IPS-15b (cell line): ENCODE measurements at regions not wholly inside any gene's neighbourhood (a gene's known extent, or its start where the extent isn't known, plus 50 kb on each side); places are given as distances from the start of the nearest gene placed in this dataset.

Source experiments
- H3K27me3 ChIP-seq: one replicate; pipeline ENCODE4 v1.6.1; 2013; ENCODE audit warnings: low read length; ENCODE audit not compliant: control insufficient read depth, insufficient read depth
- H3K36me3 ChIP-seq: one replicate; pipeline ENCODE4 v1.6.1; 2013; ENCODE audit warnings: low read length; ENCODE audit not compliant: control insufficient read depth, insufficient read depth
- H3K4me1 ChIP-seq: one replicate; pipeline ENCODE4 v1.6.1; 2013; ENCODE audit warnings: mild to moderate bottlenecking, low read length; ENCODE audit not compliant: control insufficient read depth, insufficient read depth
- H3K4me3 ChIP-seq: one replicate; pipeline ENCODE4 v1.5.1; 2013; ENCODE audit warnings: low read depth, low read length
- H3K9ac ChIP-seq: one replicate; pipeline ENCODE4 v1.6.1; 2013; ENCODE audit warnings: low read depth, mild to moderate bottlenecking, low read length
- H3K9me3 ChIP-seq: one replicate; pipeline ENCODE4 v1.6.1; 2013; ENCODE audit warnings: mild to moderate bottlenecking, low read length; ENCODE audit not compliant: control insufficient read depth, insufficient read depth

DNA sequence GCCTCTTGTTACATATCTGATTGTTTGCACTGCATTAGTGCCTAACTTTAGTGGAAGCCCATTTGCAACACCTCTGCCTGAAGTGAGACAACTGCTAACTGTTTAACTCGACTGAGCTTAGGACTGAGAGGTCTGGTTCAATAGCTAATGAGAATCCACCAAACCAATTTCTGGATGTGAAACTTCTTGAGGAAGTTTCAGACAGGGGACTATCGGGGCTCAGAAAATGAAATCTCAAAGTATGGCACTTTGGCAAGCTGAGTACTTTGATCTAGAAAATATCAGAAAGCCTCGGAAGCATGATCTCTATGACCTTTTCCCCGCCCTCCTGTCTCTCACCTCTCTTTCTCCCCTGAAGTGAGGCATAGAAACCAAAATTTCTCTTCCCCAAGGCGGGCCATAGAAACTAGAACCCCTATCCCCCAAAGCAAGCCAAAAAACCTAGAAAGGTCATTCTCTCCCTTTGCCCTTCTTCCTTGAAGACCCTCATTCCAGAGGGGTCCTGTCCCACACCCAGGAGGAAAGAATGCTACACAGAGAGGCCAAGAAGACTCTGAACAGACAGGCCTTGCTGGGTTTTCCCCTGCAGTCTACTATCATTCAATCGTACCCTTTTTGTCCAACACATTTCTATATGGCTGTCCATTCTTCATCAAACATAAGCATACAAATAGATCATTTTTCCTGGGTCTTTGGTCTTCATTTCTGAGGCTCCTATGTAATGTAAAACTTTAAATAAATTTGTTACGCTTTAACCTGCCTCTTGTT lies 69.6 kb upstream of the CREB1 start:
- Histone ChIP-seq H3K9me3 (no peaks in the 10 kb centered on the region), H3K27me3 (no peaks in the 10 kb centered on the region), H3K4me1 (no peaks in the 10 kb centered on the region), H3K9ac (no peak overlapping the region), H3K36me3 (no peaks in the 10 kb centered on the region), H3K4me3 (no peak overlapping the region)

DNA sequence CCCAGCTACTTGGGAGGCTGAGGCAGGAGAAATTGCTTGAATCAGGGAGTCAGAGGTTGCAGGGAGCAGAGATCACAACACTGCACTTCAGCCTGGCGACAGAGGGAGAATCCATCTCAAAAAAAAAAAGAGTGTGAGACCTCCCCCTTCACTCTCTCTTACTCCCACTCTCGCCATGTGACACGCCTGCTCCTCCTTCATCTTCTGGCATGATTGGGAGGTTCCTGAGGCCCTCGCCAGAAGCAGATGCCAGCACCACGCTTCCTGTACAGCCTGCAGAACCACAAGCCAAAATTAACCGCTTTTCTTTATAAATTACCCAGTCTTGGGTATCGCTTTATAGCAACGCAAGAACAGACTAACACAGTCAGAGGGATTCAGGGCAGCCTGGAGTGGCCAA lies 66.3 kb upstream of the CREB1 start:
- Histone ChIP-seq H3K9me3 (no peaks in the 10 kb centered on the region), H3K36me3 (no peaks in the 10 kb centered on the region), H3K4me3 (no peak overlapping the region), H3K27me3 (no peaks in the 10 kb centered on the region), H3K9ac (no peak overlapping the region), H3K4me1 (no peaks in the 10 kb centered on the region)

DNA sequence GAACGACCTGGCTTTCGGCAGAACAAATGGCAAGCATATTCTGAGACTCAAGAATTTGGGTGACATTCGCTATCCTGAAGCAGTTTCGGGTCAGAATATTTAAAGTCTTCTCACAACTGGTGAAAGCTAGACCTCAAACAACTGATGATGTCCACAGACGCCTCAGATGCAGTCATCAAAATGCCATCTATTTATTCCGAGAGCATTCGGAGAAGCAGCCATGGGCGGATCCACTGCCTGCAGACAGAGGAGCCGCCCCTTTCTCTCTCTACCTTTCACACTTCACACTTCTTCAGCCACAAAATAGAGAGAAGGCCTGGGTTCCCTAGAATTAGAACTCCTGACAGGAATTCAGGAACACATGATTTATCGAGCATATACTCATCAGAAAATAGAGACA lies 65.8 kb upstream of the CREB1 start:
- Histone ChIP-seq H3K9me3 (no peaks in the 10 kb centered on the region), H3K4me1 (no peaks in the 10 kb centered on the region)

DNA sequence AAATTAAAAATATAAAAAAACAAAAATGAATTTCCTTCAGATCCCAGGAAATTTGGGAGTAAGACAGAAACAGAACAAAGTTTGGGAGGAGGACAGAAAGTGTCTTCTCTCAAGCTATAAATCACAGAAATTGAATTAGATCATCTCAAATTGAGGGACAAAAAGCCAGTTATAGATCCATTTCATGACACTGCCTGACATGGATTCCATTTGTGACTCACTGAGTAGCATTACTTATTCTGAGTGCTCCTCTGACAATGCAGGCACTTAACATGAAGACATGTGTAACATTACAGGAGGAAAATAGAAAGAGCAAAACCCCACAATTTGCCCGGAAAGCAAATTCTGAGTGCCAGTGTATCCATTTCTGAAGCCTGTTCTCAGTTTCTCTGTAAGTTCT lies 63.9 kb upstream of the CREB1 start:
- H3K4me1 ChIP-seq: no peaks in the 10 kb centered on the region
- H3K36me3 ChIP-seq: no peaks in the 10 kb centered on the region
- no peak overlapping the region for H3K4me3 ChIP-seq
- H3K9ac ChIP-seq: no peak overlapping the region
- H3K9me3 ChIP-seq: no peaks in the 10 kb centered on the region
- no peaks in the 10 kb centered on the region for H3K27me3 ChIP-seq

More for the DNA sequence above, 65.8 kb upstream of the CREB1 start:
- no peak overlapping the region for H3K9ac ChIP-seq
- H3K27me3 ChIP-seq: no peaks in the 10 kb centered on the region
- no peak overlapping the region for H3K4me3 ChIP-seq
- H3K36me3 ChIP-seq: no peaks in the 10 kb centered on the region

DNA sequence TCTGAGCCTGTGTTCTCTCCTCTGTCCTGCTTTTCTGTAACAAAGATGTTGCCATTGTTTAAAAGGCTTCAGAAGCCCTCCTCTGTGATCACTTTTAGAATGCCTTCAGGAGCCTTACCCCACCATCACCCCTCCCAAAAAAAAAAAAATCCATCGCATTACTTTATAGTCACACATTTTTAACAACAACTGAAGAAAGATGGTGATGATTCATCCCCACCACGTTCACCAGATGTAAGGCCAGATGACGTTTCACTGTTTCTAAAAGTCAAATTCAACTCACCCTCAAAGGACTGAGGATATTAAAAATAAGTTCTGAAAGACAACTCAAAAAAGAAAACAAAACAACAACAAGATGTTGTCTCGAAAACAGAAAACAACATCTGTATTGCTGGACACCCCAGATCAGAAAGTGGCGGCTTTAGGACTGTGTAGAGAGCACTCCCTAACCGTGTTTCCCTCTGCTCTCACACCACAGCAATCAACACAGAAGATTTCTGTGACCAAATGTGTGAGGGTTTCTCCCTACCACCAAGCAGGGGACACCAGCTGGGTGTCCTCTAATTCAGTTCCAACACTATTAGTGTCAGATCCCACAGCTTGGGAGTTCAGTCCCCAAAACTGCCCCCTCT lies 61.9 kb upstream of the CREB1 start:
- no peaks in the 10 kb centered on the region for H3K36me3 ChIP-seq
- H3K9ac ChIP-seq: no peak overlapping the region
- no peaks in the 10 kb centered on the region for H3K9me3 ChIP-seq
- H3K4me3 ChIP-seq: no peak overlapping the region
- peaks cover 3% of the 10 kb centered on the region for H3K4me1 ChIP-seq
- no peaks in the 10 kb centered on the region for H3K27me3 ChIP-seq

DNA sequence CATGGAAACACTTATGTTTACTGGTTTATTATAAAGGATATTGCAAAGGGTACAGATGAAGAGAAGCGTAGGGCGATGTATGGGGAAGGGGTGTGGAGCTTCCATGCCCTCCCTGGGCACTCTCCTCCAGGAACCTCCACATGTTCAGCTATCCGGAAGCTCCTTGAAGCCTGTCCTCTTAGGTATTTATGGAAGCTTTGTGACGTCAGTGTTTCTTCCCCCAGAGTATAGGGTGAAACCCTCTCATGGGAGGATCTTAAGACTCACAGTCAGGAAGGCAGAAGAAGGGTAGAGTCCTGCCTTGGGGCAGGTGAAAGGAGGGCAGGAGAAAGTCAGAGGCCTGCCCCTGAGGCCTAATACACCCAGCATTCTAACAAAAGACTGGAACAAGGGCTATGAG lies 61.3 kb upstream of the CREB1 start:
- no peak overlapping the region for H3K9ac ChIP-seq
- no peaks in the 10 kb centered on the region for H3K27me3 ChIP-seq
- no peak overlapping the region for H3K4me3 ChIP-seq
- H3K9me3 ChIP-seq: no peaks in the 10 kb centered on the region
- no peaks in the 10 kb centered on the region for H3K36me3 ChIP-seq
- H3K4me1 ChIP-seq: peaks cover 8% of the 10 kb centered on the region

DNA sequence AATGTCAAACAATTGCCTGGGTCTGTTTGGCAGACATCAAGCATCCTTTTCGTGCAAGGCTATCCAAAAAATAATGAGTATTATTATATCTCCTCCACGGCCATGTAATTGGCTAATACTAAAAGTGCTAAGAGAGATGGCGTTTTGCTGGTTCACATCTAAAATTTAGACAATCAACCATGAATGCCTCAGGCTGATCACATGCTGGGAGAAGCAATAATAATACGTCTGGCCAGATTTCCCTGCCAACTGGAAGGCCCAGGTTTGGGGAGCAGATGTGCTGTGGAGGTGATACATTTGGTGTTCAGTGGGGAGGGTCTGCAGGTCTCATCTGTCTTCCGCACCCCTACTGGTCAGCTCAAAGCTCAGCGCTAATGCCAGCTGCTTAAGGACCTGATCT lies 60.3 kb upstream of the CREB1 start:
- Histone ChIP-seq H3K9ac (no peak overlapping the region), H3K4me3 (no peak overlapping the region), H3K36me3 (no peaks in the 10 kb centered on the region), H3K27me3 (no peaks in the 10 kb centered on the region), H3K9me3 (no peaks in the 10 kb centered on the region), H3K4me1 (peaks cover 9% of the 10 kb centered on the region)

DNA sequence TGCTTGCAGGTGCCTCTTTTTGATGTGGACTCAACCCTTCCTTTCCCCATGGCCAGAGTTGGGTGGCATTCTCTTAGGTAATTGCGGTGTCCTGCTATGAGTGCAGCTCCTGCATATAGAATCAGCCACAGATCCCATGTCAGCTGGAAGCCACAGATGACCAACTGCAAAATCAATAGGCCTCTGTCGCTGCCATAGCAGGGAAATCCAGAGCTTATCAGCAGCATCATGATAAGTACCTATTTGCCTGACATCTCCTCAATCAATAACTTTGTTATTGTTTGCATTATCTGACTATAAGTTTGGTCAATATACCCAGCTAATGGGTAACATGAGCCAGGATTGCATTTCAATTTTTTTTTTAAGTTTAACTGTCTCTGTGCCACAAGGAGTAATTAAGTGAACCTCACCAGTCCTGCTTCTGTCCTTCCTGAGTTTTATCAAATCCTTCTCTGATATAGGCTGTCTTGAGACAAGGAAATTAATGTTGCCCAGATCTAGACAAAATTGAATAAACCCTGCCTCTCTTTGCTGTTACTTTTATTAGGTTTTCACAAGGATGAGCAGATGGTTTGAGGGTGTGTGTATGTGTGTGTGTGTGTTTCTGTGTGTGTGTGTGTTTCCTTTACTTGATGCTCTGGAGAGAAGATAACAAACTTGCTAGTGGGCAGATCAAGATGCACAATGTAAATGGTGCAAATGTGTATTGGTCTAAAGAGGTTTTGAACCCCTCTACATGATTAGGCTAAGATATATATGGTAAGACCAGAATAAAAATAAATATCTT lies 59.6 kb upstream of the CREB1 start:
- no peaks in the 10 kb centered on the region for H3K27me3 ChIP-seq
- no peaks in the 10 kb centered on the region for H3K9me3 ChIP-seq
- H3K4me3 ChIP-seq: no peak overlapping the region
- H3K4me1 ChIP-seq: peaks cover 9% of the 10 kb centered on the region
- no peaks in the 10 kb centered on the region for H3K36me3 ChIP-seq
- no peak overlapping the region for H3K9ac ChIP-seq

DNA sequence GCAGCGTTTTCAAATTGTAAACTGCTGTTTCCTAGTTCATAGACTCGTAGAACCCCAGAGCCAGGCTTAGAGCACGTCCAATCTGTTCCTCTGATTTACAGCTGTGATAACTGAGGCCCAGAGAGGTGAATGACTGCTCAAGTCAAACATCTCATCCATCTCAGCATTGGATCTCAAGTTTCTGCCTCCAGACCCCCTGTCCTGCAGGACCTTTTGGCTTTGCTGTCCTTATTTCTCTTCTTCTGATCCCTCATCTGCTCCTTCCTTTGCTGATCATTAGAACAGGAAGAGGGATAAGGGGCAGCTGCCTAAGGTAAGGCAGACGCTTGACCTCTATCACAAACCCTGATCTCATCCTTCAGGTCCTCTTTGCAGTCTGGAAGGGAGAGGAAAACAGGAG lies 58.5 kb upstream of the CREB1 start:
- Histone ChIP-seq H3K27me3 (no peaks in the 10 kb centered on the region), H3K4me1 (peaks cover 9% of the 10 kb centered on the region), H3K9me3 (no peaks in the 10 kb centered on the region), H3K9ac (no peak overlapping the region), H3K36me3 (no peaks in the 10 kb centered on the region), H3K4me3 (no peak overlapping the region)

DNA sequence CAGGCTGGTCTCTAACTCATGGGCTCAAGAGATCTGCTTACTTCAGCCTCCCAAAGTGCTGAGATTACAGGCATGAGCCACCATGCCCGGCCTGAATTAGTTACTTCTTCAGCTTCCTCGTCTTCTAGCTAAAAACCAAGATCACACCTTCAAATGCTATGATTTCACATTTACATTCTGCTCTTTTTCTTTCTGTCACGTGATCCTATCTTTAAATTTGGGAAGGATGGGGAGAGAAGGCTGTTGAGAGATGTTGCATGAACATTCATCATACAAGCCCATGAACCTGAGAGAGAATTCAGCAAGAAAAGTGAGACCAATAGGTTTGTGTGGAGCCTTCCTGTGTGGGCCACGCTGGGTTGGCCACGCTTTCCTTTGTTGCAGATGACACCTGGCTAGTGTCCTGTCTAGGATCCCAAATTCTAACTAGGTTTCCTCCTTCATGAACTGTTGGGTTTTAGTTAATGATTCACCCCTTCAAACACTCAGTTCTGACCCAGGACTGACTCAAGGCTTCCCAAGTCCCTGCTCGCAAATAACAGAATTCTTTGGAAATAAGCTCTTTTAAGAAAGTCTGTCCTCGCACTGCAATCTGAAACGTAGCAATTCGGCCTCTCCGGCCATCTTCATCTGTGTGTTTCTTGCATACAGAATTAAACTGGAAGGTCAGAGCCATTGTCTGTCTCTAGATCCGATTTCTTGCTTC lies 57.3 kb upstream of the CREB1 start:
- H3K27me3 ChIP-seq: no peaks in the 10 kb centered on the region
- H3K36me3 ChIP-seq: no peaks in the 10 kb centered on the region
- peaks cover 9% of the 10 kb centered on the region for H3K4me1 ChIP-seq
- H3K9me3 ChIP-seq: no peaks in the 10 kb centered on the region
- peak overlapping the region; percentile 14 for H3K9ac ChIP-seq
- H3K4me3 ChIP-seq: no peak overlapping the region

DNA sequence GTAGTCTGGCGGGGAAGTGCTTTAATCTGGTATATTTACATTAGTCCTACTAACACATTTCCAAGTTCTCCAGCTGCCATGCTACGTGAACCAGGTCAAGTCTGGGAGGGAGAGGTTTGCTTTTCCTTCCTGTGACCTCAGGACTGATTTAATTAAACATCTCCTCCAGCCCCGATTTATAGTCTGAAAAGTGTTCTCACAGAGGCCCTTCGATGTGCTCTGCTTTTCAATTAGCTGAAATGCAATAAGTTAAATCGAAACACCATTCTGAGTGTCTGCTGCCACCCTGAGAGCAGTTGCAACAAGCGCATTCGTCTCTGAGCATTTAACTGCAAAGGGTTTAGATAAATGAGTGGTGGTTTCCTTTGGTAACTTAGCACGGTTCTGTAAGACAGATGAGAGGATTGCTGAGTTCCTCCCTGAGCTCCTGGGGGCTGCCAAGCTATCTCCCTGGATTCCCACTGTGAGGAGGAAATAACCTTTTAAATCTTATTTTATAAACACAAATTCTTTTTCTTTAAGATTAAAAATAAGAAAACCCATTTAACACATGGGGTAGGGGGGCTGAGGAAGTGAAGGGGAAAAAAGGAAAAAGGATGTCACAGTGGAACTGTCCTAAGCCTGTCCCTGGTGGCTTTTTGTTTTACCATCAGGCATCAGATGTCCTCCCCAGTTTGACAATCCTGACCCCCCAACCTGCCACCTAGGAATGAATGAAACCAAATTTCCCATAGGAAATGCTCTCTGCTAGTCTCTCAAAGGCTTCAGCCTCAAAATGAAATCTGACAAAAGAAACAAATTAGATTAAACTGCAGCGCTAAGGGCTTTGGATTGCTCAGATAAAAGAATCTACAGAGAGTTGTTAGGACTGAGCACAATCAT lies 56.5 kb upstream of the CREB1 start:
- Histone ChIP-seq H3K4me3 (no peak overlapping the region), H3K9ac (peak overlapping the region; percentile 14)

More for the DNA sequence above, 56.5 kb upstream of the CREB1 start:
- Histone ChIP-seq H3K27me3 (no peaks in the 10 kb centered on the region), H3K4me1 (peaks cover 9% of the 10 kb centered on the region), H3K36me3 (no peaks in the 10 kb centered on the region), H3K9me3 (no peaks in the 10 kb centered on the region)
